H7 (cell line): ENCODE measurements at regions not wholly inside any gene's neighbourhood (a gene's known extent, or its start where the extent isn't known, plus 50 kb on each side); places are given as distances from the start of the nearest gene placed in this dataset.
"Not testable (repeated sequence)": the region's sequence is repeated elsewhere in the genome, so short reads cannot be mapped to it uniquely, and the experiment has no call there.

Experiments
- DNase-seq: peaks from one replicate; pipeline ENCODE4 v3.0.0; 2012
- H3K27me3 ChIP-seq: 2 replicates; pipeline ENCODE4 v1.6.0; 2011; ENCODE audit warnings: mild to moderate bottlenecking, low read length; ENCODE audit not compliant: control insufficient read depth, insufficient read depth
- H3K36me3 ChIP-seq: replicated peaks from 2 replicates; pipeline ENCODE4 v1.5.1; 2011; ENCODE audit warnings: low read length; ENCODE audit not compliant: control insufficient read depth, insufficient read depth
- H3K4me3 ChIP-seq: 2 replicates; pipeline ENCODE4 v1.5.1; 2011; ENCODE audit warnings: low read depth, mild to moderate bottlenecking, control low read depth, low read length, moderate library complexity; ENCODE audit not compliant: insufficient read depth

DNA sequence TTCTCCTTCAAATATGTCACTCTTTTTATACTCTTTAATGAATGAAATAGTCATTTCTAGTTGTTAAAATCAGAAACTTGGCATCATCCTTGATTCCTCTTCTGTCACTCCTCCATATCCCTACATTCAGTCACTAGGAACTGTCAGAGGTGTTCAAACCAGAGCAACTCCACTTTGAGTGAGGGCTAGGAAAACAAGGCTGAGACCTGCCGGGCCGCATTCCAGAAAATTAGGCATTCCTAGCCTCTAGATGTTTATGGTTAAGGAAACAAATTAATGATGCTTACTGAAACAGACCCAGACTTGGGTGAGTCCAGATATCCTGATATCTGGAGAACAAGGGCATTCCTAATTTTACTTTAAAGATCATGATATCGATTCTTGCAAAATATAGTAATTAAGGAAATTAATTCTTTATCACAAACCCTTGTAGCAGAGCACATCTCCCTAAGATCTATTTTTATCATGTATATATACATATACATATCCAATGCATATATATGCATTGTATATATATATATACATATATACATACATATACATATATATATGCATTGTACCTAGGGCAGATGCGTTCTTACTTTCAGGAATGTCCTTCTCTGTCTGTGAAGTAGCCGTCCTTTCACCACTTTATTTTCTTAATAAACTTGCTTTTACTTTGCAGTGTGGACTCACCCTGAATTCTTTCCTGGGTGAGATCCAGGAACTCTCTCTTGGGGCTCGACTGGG is 98.4 kb upstream of the GC start:
- Histone ChIP-seq H3K27me3 (no peaks in the 10 kb centered on the region), H3K4me3 (no peak overlapping the region), H3K36me3 (no peaks in the 10 kb centered on the region)
- DNase-seq: no peak

GRCh38 chr4:71900366-71900765 is 116.5 kb upstream of the GC start:
- DNase-seq, H3K27me3 ChIP-seq, H3K4me3 ChIP-seq, H3K36me3 ChIP-seq: not testable (repeated sequence)

DNA sequence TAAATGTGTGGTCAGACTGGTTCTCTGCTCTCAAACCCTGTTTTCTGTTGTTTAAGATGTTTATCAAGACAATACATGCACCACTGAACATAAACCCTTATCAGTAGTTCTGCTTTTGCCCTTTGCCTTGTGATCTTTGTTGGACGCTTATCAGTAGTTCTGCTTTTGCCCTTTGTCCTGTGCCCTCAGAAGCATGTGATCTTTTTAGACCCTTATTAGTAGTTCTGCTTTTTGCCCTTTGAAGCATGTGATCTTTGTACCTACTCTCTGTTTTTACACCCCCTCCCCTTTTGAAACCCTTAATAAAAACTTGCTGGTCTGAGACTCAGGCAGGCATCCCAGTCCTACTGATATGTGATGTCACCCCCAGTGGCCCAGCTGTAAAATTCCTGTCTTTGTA is 121.7 kb upstream of the GC start:
- DNase-seq, H3K36me3 ChIP-seq, H3K27me3 ChIP-seq, H3K4me3 ChIP-seq: not testable (repeated sequence)

DNA sequence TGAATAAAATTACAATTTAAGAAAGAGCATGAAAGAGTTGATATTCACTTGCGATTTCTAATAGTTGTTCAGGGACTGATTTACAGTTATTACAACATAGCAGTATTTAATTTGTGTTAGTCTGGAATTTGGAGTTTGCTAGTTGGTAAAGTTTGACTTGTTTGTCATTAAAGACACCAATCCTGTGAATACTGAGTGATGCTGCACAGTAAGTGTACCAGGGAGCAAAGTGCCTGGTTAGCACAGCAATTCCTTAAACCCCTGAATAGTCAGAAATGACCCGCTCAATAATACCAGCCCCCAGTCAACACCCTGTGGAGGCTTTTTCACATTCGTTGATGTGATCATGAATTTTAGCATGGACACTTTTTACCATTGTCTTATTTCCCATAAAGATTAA is 122.2 kb upstream of the GC start:
- Histone ChIP-seq H3K27me3 (no peaks in the 10 kb centered on the region), H3K4me3 (no peak overlapping the region), H3K36me3 (no peaks in the 10 kb centered on the region)
- DNase-seq: no peak

GRCh38 chr4:71907071-71907470 is 123.2 kb upstream of the GC start:
- Histone ChIP-seq H3K4me3 (no peak overlapping the region), H3K36me3 (no peaks in the 10 kb centered on the region), H3K27me3 (no peaks in the 10 kb centered on the region)
- no peak for DNase-seq

DNA sequence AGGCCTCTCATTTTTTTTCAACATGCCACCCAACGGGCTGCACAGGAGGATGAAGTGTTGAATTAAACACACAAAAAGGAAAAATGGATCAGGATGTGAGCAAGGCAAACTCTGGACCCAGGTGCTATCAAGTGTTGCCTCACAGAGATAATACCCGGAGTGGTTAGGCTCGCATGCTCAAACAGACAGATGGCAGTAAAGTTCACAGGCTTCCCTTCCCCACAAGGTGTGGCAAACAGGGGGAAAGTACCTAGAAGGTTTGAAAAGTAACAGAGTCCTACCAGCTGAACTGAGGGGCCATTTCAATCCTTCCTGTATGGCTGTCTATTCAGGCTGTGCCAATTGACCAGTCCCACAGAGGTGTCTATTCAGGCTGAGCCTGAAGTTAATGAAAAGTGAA is 123.9 kb upstream of the GC start:
- DNase-seq: no peak

GRCh38 chr4:71913275-71913674 is 118.5 kb upstream of the NPFFR2 start:
- no peak for DNase-seq

More for the DNA sequence above, 123.9 kb upstream of the GC start:
- Histone ChIP-seq H3K4me3 (no peak overlapping the region), H3K36me3 (no peaks in the 10 kb centered on the region), H3K27me3 (no peaks in the 10 kb centered on the region)

DNA sequence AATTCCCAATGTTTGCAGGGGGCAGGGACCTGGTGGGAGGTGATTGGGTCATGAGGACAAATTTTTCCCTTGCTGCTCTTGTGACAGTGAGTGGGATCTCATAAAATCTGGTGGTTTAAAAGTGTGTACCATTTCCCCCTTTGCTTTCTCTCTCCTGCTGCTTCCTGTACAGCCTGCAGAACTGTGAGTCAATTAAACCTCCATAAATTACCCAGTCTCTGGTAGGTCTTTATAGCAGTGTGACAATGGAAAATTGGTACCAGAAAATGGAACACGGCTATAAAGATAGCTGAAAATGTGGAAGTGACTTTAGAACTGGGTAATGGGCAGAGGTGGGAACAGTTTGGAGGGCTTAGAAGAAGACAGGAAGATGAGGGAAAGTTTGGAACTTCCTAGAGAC is 108.7 kb upstream of the NPFFR2 start:
- Histone ChIP-seq H3K36me3 (no peaks in the 10 kb centered on the region; the same call in 1 of the 2 replicates), H3K4me3 (no peak overlapping the region), H3K27me3 (no peaks in the 10 kb centered on the region)
- no peak for DNase-seq

More at GRCh38 chr4:71913275-71913674, 118.5 kb upstream of the NPFFR2 start:
- Histone ChIP-seq H3K36me3 (no peaks in the 10 kb centered on the region), H3K4me3 (no peak overlapping the region), H3K27me3 (no peaks in the 10 kb centered on the region)

- no peak for DNase-seq
- no peak overlapping the region for H3K4me3 ChIP-seq
- no peaks in the 10 kb centered on the region for H3K27me3 ChIP-seq
- no peaks in the 10 kb centered on the region; the same call in 1 of the 2 replicates for H3K36me3 ChIP-seq
Measured at GRCh38 chr4:71930459-71930858, 101.3 kb upstream of the NPFFR2 start.

GRCh38 chr4:71932941-71933340 is 98.9 kb upstream of the NPFFR2 start:
- Histone ChIP-seq H3K27me3 (no peaks in the 10 kb centered on the region), H3K4me3 (no peak overlapping the region), H3K36me3 (no peaks in the 10 kb centered on the region)
- no peak for DNase-seq

GRCh38 chr4:71938776-71939175 is 93.0 kb upstream of the NPFFR2 start:
- no peaks in the 10 kb centered on the region for H3K27me3 ChIP-seq
- no peaks in the 10 kb centered on the region for H3K36me3 ChIP-seq
- H3K4me3 ChIP-seq: no peak overlapping the region
- DNase-seq: no peak

GRCh38 chr4:71941001-71941400 is 90.8 kb upstream of the NPFFR2 start:
- Histone ChIP-seq H3K4me3 (no peak overlapping the region), H3K36me3 (no peaks in the 10 kb centered on the region; the same call in none of the 2 replicates)

GRCh38 chr4:71944956-71945355 is 86.8 kb upstream of the NPFFR2 start:
- H3K4me3 ChIP-seq: no peak overlapping the region
- DNase-seq: no peak

More at GRCh38 chr4:71941001-71941400, 90.8 kb upstream of the NPFFR2 start:
- peak; percentile 19 for DNase-seq
- no peaks in the 10 kb centered on the region for H3K27me3 ChIP-seq

DNA sequence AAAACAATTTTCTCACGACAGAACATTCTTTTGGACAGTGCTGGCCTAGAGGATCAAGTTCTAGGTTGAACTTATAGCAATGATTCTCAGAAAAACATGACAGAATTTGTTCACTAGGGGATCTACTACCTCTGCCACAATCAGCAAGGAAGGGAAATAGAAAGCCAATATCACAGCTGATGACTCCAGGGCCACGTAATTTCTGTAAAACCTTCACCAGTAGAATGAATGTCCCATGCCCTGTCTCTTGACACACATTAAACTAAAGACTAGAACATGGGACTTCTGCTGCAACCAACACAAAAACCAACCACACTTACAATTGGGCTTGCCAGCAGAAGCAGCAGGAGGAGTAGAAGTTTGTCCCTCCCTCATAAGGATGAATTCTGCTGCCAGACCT is 86.0 kb upstream of the NPFFR2 start:
- Histone ChIP-seq H3K4me3 (no peak overlapping the region), H3K27me3 (no peaks in the 10 kb centered on the region), H3K36me3 (no peaks in the 10 kb centered on the region; the same call in none of the 2 replicates)
- no peak for DNase-seq

More at GRCh38 chr4:71944956-71945355, 86.8 kb upstream of the NPFFR2 start:
- no peaks in the 10 kb centered on the region for H3K27me3 ChIP-seq
- H3K36me3 ChIP-seq: no peaks in the 10 kb centered on the region; the same call in none of the 2 replicates

DNA sequence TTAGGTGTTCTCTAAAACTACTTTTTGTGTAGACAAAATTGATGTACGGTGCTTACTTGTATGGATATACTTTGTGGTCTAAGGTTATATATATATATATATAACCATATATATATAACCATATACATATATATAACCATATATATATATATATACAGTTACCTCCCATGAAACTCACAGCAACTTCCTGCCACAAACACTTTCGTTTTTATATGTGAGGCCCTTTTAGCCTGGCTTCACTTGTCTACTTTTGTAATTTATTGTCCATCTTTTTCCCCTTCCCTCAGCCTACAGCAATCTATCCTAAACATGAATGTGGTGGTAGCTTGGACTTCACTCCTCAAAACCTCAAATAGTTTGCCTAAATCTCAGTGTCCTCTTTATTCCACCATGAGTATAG is 72.8 kb upstream of the NPFFR2 start:
- H3K4me3 ChIP-seq: no peak overlapping the region
- H3K27me3 ChIP-seq: no peaks in the 10 kb centered on the region
- DNase-seq: no peak
- H3K36me3 ChIP-seq: no peaks in the 10 kb centered on the region
